Adrenal gland (tissue), 9 donors: ENCODE measurements at regions not wholly inside any gene's neighbourhood (a gene's known extent, or its start where the extent isn't known, plus 50 kb on each side); places are given as distances from the start of the nearest gene placed in this dataset.

Experiments used
- DNase-seq, 7 donors: peaks; one replicate each; pipeline ENCODE4 v3.0.0-alpha.2; 2019 to 2020
- H3K27ac ChIP-seq, 5 donors: fragments of 200-600 bp; sonication (generic) in 4 of 5; 1 replicate in 3 of 5; 2 replicates in 2 of 5; pipeline versions ENCODE4 v1.5.1 to v1.8.0; 2016 to 2020; ENCODE audit warnings: mild to moderate bottlenecking in 1 of 5
- H3K27me3 ChIP-seq: fragments of 200-600 bp; 2 replicates; pipeline ENCODE4 v1.8.0; 2021
- H3K36me3 ChIP-seq, 2 donors: fragments of 200-600 bp; replicated peaks in 1 of 2; 1 replicate in 1 of 2; 2 replicates in 1 of 2; pipeline versions ENCODE4 v1.5.1 to v1.8.0; 2018 to 2022
- H3K4me1 ChIP-seq, 2 donors: fragments of 200-600 bp; replicated peaks in 1 of 2; 1 replicate in 1 of 2; 2 replicates in 1 of 2; pipeline versions ENCODE4 v1.5.1 to v1.8.0; 2018 to 2021
- H3K4me3 ChIP-seq, 4 donors: fragments of 200-600 bp; sonication (generic) in 3 of 4; one replicate each; pipeline ENCODE4 v1.5.1; 2016 to 2018
- H3K9me3 ChIP-seq, 3 donors: fragments of 200-600 bp; sonication (generic) in 1 of 3; replicated peaks in 1 of 3; 1 replicate in 2 of 3; 2 replicates in 1 of 3; pipeline versions ENCODE4 v1.5.1 to v1.8.0; 2016 to 2021
- CTCF ChIP-seq, 6 experiments: fragments of 450-650 bp in 4 of 6; fragments of 200-600 bp in 2 of 6; sonication (generic) in 1 of 6; IDR thresholded peaks; 1 replicate in 5 of 6; 2 replicates in 1 of 6; pipeline versions ENCODE4 v1.5.1 to v1.8.0; 2016 to 2021; ENCODE audit warnings: antibody characterized with exemption in 6 of 6, mild to moderate bottlenecking in 2 of 6, moderate library complexity in 1 of 6
- POLR2A ChIP-seq, 2 donors: fragments of 450-650 bp; IDR thresholded peaks; one replicate each; pipeline ENCODE4 v1.6.1; 2017; ENCODE audit warnings: antibody characterized with exemption in 2 of 2, mild to moderate bottlenecking in 2 of 2, moderate library complexity in 1 of 2
- WGBS, 4 donors: extraction: QIAGEN DNeasy Blood & Tissue Kit in 2 of 4; methylation state at CpG; one replicate each; pipeline versions ENCODE4 v1.1.5 to v1.1.7; 2013 to 2017; 5-methylcytosine and 5-hydroxymethylcytosine counted together
- intact Hi-C, 2 donors: fragments of 100-400 bp; cut with DNase I; formaldehyde crosslinking; loops; one replicate each; pipeline versions ENCODE4 v1.14.1 to v1.15.0; 2022 to 2023
- donor health status: healthy with polysubstance abuse.
- donor health status: Bipolar disorder and iron deficiency.
- donor health status: DM: yes; HTN: yes; CAD: no.
- donor health status: DM: no; HTN: no; CAD: no.
- donor health status: DM: no; HTN: no; CAD: no.

GRCh38 chr7:79953130-79953529, 181.5 kb upstream of the GNAI1 start:
- no peaks in the 10 kb centered on the region for H3K36me3 ChIP-seq
- TF ChIP-seq CTCF (IDR thresholded peaks at IDR 0.05) = no peak
- intact Hi-C loops = no loop called here
- H3K4me3 ChIP-seq = no peak overlapping the region
- H3K4me1 ChIP-seq = no peaks in the 10 kb centered on the region
- DNase-seq = no peak
- WGBS, 4 donors = 78 to 88% (median 80%) methylated on average over 4 of the region's 4 CpGs
- no peaks in the 10 kb centered on the region for H3K9me3 ChIP-seq
- H3K27ac ChIP-seq = no peak overlapping the region
- H3K27me3 ChIP-seq = no peaks in the 10 kb centered on the region

GRCh38 chr7:79952399-79952798, 182.2 kb upstream of the GNAI1 start:
- intact Hi-C loops = no loop called here
- Histone ChIP-seq H3K4me1 (no peaks in the 10 kb centered on the region), H3K9me3 (no peaks in the 10 kb centered on the region), H3K27ac (no peak overlapping the region), H3K27me3 (no peaks in the 10 kb centered on the region), H3K4me3 (no peak overlapping the region), H3K36me3 (no peaks in the 10 kb centered on the region)
- TF ChIP-seq POLR2A (IDR thresholded peaks at IDR 0.05) (no peak), CTCF (IDR thresholded peaks at IDR 0.05) (no peak)
- DNase-seq = no peak
- 63 to 74% (median 73%) methylated on average over 1 of the region's 1 CpG for WGBS, 4 donors

GRCh38 chr7:79951415-79951814, 183.2 kb upstream of the GNAI1 start:
- intact Hi-C loops = no loop called here
- 85 to 93% (median 88%) methylated on average over 2 of the region's 2 CpGs for WGBS, 4 donors

GRCh38 chr7:79949778-79950177, 184.9 kb upstream of the GNAI1 start:
- Histone ChIP-seq H3K27me3 (no peaks in the 10 kb centered on the region), H3K27ac (no peak overlapping the region), H3K4me3 (no peak overlapping the region), H3K4me1 (no peaks in the 10 kb centered on the region), H3K9me3 (peaks cover 0 to 5% (median 0%) of the 10 kb centered on the region in 3 donors), H3K36me3 (no peaks in the 10 kb centered on the region)
- TF ChIP-seq CTCF (IDR thresholded peaks at IDR 0.05) (no peak), POLR2A (IDR thresholded peaks at IDR 0.05) (no peak)
- WGBS, 4 donors = 80 to 89% (median 82%) methylated on average over 3 of the region's 3 CpGs
- intact Hi-C loops = no loop called here
- DNase-seq = no peak

More at GRCh38 chr7:79951415-79951814, 183.2 kb upstream of the GNAI1 start:
- Histone ChIP-seq H3K9me3 (peaks cover 0 to 5% (median 0%) of the 10 kb centered on the region in 3 donors), H3K27ac (no peak overlapping the region), H3K36me3 (no peaks in the 10 kb centered on the region), H3K4me3 (no peak overlapping the region), H3K4me1 (no peaks in the 10 kb centered on the region), H3K27me3 (no peaks in the 10 kb centered on the region)
- DNase-seq = no peak
- TF ChIP-seq POLR2A (IDR thresholded peaks at IDR 0.05) = no peak
- no peak for TF ChIP-seq CTCF (IDR thresholded peaks at IDR 0.05)
